NCI-H2171 treated with DMSO at 0.1 percent for 48 hours (cell line): ENCODE measurements at regions not wholly inside any gene's neighbourhood (a gene's known extent, or its start where the extent isn't known, plus 50 kb on each side); places are given as distances from the start of the nearest gene placed in this dataset.
A peak's percentile ranks its signal among the peaks of the same experiment; 100 is the strongest.
"Not testable (repeated sequence)": the region's sequence is repeated elsewhere in the genome, so short reads cannot be mapped to it uniquely, and the experiment has no call there.

Experiments
- DNase-seq: peaks from one replicate; lab custom pipeline; 2025; lab: John Stamatoyannopoulos, UW

GRCh38 chr3:5035113-5035512 lies 55.9 kb downstream of the BHLHE40 start:
- DNase-seq, result no peak

- no peak for DNase-seq
Measured at GRCh38 chr3:5035692-5036391, 56.6 kb downstream of the BHLHE40 start.

GRCh38 chr3:5036392-5036766 lies 57.1 kb downstream of the BHLHE40 start:
- DNase-seq, result no peak

- DNase-seq, result no peak
Measured at GRCh38 chr3:5036858-5037257, 57.6 kb downstream of the BHLHE40 start.

GRCh38 chr3:5039585-5039984 lies 60.3 kb downstream of the BHLHE40 start:
- DNase-seq, result no peak

GRCh38 chr3:5041315-5041714 lies 62.1 kb downstream of the BHLHE40 start:
- no peak for DNase-seq

- DNase-seq, result no peak
Measured at GRCh38 chr3:5045961-5046360, 66.7 kb downstream of the BHLHE40 start.

GRCh38 chr3:5047764-5048419 lies 68.7 kb downstream of the BHLHE40 start:
- no peak for DNase-seq

GRCh38 chr3:5051772-5052171 lies 70.3 kb upstream of the ARL8B start:
- DNase-seq, result no peak

- no peak for DNase-seq
Measured at GRCh38 chr3:5052247-5052646, 69.8 kb upstream of the ARL8B start.

GRCh38 chr3:5053021-5053831 lies 68.9 kb upstream of the ARL8B start:
- no peak for DNase-seq

- DNase-seq, result no peak
Measured at GRCh38 chr3:5054098-5054497, 68.0 kb upstream of the ARL8B start.

- not testable (repeated sequence) for DNase-seq
Measured at GRCh38 chr3:5054579-5054978, 67.5 kb upstream of the ARL8B start.

- DNase-seq, result no peak
Measured at GRCh38 chr3:5055357-5056110, 66.6 kb upstream of the ARL8B start.

- no peak for DNase-seq
Measured at GRCh38 chr3:5056111-5056391, 66.0 kb upstream of the ARL8B start.

- no peak for DNase-seq
Measured at GRCh38 chr3:5057272-5057671, 64.8 kb upstream of the ARL8B start.

- peak; percentile 6 for DNase-seq
Measured at GRCh38 chr3:5057857-5058324, 64.2 kb upstream of the ARL8B start.

GRCh38 chr3:5058471-5058951 lies 63.6 kb upstream of the ARL8B start:
- no peak for DNase-seq

GRCh38 chr3:5059782-5060181 lies 62.3 kb upstream of the ARL8B start:
- no peak for DNase-seq

GRCh38 chr3:5061218-5061569 lies 60.9 kb upstream of the ARL8B start:
- DNase-seq, result no peak

GRCh38 chr3:5063724-5064123 lies 58.4 kb upstream of the ARL8B start:
- DNase-seq, result no peak

- DNase-seq, result no peak
Measured at GRCh38 chr3:5068531-5069050, 53.5 kb upstream of the ARL8B start.
